Frontal cortex (tissue), 3 donors: ENCODE measurements at regions not wholly inside any gene's neighbourhood (a gene's known extent, or its start where the extent isn't known, plus 50 kb on each side); places are given as distances from the start of the nearest gene placed in this dataset.
"Not testable (repeated sequence)": the region's sequence is repeated elsewhere in the genome, so short reads cannot be mapped to it uniquely, and the experiment has no call there.

Source experiments
- DNase-seq, 2 donors: peaks; one replicate each; pipeline ENCODE4 v3.0.0; 2012; ENCODE audit warnings: low spot score in 2 of 2
- FAIRE-seq: peaks from 2 replicates; lab custom pipeline; 2012; peaks lifted over from hg19 to GRCh38; lab: Jason Lieb, UNC
- donor health status: control.
- donor health status: control.
- donor health status: control.

GRCh38 chr1:94678202-94678848 is 136.8 kb upstream of the F3 start:
- FAIRE-seq (no peak), DNase-seq (no peak)

DNA sequence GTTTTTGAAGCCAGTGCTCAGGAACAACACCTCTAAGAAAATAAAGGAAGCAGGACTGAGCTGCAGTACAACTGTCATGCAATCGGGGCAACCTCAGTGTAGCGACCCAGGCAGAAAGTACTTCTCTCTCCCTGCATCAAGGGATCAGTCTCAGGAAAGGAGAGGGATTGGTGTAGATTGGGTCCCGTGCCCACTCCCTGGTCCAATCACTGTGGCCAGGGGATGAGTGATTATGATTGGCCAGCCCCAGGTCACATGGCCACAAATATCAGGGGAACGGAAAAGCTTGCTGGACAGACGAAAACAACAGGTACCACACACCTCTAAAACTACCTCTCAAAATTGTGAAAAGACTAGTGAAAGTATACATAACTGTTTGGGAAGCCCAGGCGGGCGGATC is 136.2 kb upstream of the F3 start:
- DNase-seq (no peak), FAIRE-seq (no peak)

DNA sequence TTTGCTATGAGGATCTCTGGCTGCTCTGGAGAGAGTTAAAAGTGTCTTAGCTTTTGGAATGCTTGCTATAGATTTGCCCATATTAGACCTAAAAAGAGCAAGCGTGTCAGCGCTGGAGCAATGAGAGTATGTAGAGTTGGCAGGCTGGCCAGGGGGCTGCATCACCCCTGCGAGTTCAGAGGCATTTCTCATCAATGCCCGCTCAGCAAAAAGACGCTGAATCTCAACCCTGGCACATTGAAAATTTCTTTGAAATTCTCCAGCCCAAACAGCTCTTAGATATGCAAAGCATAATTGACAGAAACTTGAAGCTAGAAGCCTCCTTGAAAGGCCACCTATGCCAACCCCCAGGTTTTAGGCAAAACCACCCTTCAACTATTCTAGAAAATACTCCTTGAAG is 135.5 kb upstream of the F3 start:
- FAIRE-seq (no peak), DNase-seq (no peak)

DNA sequence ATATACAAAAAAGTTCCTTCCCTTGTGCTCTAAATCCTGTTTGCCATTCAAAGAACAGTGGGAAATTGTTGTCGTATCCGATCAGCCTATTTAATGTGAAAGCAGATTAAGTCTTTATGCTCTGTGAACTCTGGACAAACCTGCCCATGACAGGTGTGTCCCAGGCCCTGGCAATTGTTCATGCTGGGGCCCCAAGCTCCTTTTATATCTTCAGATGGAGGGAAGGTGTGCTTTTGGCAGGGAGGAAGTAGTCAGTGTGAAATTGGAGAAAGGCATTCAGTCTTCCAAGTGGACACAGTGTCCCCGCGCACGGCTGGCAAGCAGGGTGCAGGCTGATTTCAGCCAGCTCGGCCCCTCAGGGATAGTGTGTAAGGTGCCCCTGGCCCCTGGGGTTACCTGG is 135.1 kb upstream of the F3 start:
- FAIRE-seq (no peak), DNase-seq (no peak)

- FAIRE-seq (no peak), DNase-seq (no peak)
These were observed 133.8 kb upstream of the F3 start for GRCh38 chr1:94675373-94675772.

- FAIRE-seq: no peak
These were observed 133.3 kb upstream of the F3 start for GRCh38 chr1:94674876-94675275.

GRCh38 chr1:94672934-94673333 is 131.4 kb upstream of the F3 start:
- no peak for DNase-seq
- no peak for FAIRE-seq

More at GRCh38 chr1:94674876-94675275, 133.3 kb upstream of the F3 start:
- no peak for DNase-seq

- DNase-seq (no peak), FAIRE-seq (no peak)
These were observed 130.4 kb upstream of the F3 start for GRCh38 chr1:94672001-94672400.

GRCh38 chr1:94670273-94670672 is 128.7 kb upstream of the F3 start:
- no peak for FAIRE-seq
- DNase-seq: no peak

- DNase-seq (no peak), FAIRE-seq (no peak)
These were observed 127.6 kb upstream of the F3 start for GRCh38 chr1:94669198-94669597.

GRCh38 chr1:94668528-94668927 is 127.0 kb upstream of the F3 start:
- no peak for DNase-seq
- FAIRE-seq: no peak

GRCh38 chr1:94667818-94668217 is 126.3 kb upstream of the F3 start:
- no peak for FAIRE-seq

DNA sequence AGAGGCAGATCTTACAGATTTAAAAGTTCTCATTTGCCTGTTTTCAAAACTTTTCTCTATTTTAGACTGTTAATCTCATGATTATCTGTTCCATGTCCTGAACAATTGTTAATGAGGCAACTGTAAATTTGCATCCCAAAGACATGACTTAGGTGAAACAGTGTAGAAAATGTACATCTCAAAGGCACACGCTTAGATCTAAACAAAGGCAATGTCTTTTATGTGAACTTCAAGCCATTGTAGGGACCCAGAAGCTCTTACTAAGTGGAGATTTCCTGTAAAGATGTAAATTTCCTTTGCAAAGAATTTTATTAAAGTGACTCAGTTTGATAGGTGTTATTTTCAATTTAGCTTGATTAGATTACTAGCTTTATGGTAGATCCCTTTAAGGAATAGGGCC is 125.2 kb upstream of the F3 start:
- FAIRE-seq (no peak), DNase-seq (no peak)

More at GRCh38 chr1:94667818-94668217, 126.3 kb upstream of the F3 start:
- no peak for DNase-seq

DNA sequence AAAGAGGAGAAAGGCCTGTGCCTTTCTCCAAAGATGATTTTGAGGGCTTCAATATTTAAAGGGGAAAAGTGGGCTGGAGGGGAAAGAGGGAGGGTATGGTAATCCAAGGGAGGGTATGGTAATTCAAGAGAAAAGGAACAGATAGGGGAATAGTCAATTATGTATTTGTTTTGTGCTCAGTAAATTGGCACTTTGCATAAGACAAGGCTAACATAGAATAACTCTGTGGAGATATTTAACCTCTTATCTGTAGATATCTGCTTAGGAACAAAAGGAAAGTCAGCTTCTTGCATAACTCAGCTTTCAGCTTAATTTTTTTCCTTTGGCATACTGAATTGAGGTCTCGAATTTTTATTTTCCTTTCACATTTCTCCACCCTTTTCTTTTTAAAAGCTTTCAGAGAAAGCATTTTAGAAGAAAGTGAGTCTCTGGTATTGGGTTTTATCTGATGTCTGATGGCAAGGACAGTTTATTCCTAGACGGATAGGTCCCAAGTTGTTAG is 119.9 kb upstream of the F3 start:
- DNase-seq (no peak), FAIRE-seq (no peak)

DNA sequence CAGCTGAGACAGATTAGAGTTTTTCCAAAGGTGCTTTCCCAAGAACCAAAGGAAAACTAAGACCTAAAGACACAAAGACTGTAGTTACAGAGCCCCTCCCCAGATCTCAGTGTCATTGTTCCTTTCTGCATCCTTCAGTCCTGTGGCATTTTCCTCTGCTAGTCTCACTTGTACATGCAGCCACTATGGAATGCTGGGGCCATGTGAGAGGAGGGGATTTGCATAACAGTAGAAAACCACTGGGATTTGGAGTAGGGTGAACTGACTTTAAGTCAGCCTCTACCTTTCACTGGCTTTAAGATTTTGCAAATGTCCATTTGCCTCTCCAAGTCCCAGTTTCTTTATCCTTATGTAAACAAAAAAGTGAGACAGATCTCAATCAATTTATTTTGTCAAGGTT is 119.4 kb upstream of the F3 start:
- DNase-seq (no peak), FAIRE-seq (no peak)

- DNase-seq: no peak
- FAIRE-seq: no peak
These were observed 118.7 kb upstream of the F3 start for GRCh38 chr1:94660258-94660657.

DNA sequence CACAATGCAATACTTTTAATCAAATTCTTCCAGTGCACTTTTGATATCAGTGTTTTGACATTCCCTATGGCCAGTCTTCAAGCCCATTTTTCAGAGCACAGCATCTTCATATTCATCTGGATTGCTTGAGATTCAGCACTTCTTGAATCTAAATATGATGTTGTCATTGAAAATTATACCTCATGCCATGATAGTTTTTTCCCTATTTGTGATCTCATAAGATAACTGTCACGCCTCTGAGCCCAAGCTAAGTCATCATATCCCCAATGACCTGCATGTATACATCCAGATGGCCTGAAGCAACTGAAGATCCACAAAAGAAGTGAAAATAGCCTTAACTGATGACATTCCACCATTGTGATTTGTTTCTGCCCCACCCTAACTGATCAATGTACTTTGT is 117.6 kb upstream of the F3 start:
- not testable (repeated sequence) for DNase-seq, FAIRE-seq

DNA sequence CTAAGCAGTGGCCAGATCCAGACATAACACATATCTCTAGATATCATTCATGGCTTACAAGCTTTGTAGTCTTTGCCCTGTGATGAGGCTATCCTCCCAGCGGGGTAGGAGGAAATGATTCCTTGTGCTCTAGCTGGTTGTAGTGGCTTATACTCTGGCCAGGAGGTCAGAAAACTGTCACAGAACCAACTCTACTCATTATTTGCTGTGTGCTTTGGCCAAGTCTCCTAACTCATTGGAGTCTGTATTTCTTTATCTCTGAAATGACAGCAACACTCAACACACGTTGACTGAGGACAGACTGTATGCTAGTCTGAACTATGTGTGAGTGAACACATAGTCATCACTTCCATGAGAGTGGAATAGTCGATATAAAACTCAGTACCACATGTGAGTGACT is 116.7 kb upstream of the F3 start:
- DNase-seq: no peak
- no peak for FAIRE-seq

DNA sequence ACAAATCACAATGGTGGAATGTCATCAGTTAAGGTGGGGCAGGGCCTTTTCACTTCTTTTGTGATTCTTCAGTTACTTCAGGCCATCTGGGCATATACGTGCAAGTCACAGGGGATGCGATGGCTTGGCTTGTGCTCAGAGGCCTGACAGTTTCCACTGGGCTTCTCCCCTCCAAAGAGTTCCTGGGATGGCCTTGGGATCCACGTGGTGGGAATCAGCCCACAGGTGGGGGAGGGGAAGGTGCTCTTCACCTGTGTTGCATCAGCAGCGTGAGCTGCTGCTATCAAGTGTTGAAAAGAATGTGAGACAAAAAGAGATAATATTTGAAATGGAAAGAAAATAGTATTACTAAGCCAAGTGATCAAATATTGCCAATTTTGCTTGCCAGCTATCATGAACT is 116.2 kb upstream of the F3 start:
- not testable (repeated sequence) for DNase-seq, FAIRE-seq

DNA sequence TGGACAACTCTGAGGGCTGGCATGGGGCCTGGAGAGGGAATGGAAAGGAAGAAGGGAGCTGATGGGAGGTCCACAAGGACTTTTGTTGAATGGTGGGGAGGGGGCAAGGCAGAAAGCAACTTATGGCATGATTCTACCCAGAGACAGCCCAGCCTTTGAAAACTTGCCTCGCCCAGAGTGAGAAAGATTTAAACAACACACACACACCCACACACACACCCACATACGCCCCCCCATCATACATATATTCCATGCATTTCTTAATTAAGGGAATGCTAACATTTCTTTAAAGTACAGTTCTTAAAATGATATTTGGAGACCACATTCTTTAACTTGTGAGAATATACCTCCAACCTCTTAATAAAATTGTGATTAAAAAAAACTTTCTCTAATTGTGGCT is 115.4 kb upstream of the F3 start:
- DNase-seq (no peak), FAIRE-seq (no peak)

GRCh38 chr1:94654919-94655318 is 113.4 kb upstream of the F3 start:
- no peak for FAIRE-seq
- no peak for DNase-seq

- DNase-seq (no peak), FAIRE-seq (no peak)
These were observed 112.9 kb upstream of the F3 start for GRCh38 chr1:94654459-94654858.
